OCI-LY1 (cell line): ENCODE measurements at regions not wholly inside any gene's neighbourhood (a gene's known extent, or its start where the extent isn't known, plus 50 kb on each side); places are given as distances from the start of the nearest gene placed in this dataset.

Experiments
- H2AFZ ChIP-seq: fragments of 200-600 bp; sonication (generic), shearing (Covaris generic); 2 replicates; pipeline ENCODE4 v1.6.0; 2014; ENCODE audit warnings: antibody characterized with exemption, mild to moderate bottlenecking, low read length
- H3F3A ChIP-seq: fragments of 200-600 bp; sonication (generic), shearing (Covaris generic); 2 replicates; pipeline ENCODE4 v1.6.0; 2014; ENCODE audit warnings: mild to moderate bottlenecking, antibody characterized with exemption, low read length, moderate library complexity; ENCODE audit not compliant: insufficient read depth
- H3K27ac ChIP-seq: fragments of 200-600 bp; sonication (generic); 2 replicates; pipeline ENCODE4 v1.5.1; 2014; ENCODE audit warnings: low read length, mixed run types, mild to moderate bottlenecking, low read depth; ENCODE audit not compliant: poor library complexity, severe bottlenecking
- H3K27me3 ChIP-seq: fragments of 200-600 bp; sonication (generic); 2 replicates; pipeline ENCODE4 v1.6.0; 2014; ENCODE audit warnings: antibody characterized with exemption, mild to moderate bottlenecking, low read length, moderate library complexity; ENCODE audit not compliant: insufficient read depth
- H3K36me3 ChIP-seq: fragments of 200-600 bp; sonication (generic); 2 replicates; pipeline ENCODE4 v1.6.1; 2014; ENCODE audit warnings: mild to moderate bottlenecking, antibody characterized with exemption, low read length, moderate library complexity, mixed read lengths; ENCODE audit not compliant: insufficient read depth
- H3K4me1 ChIP-seq: fragments of 200-600 bp; sonication (generic); 2 replicates; pipeline ENCODE4 v1.5.1; 2014; ENCODE audit warnings: mild to moderate bottlenecking, low read length, moderate library complexity; ENCODE audit not compliant: insufficient read depth, severe bottlenecking
- H3K4me2 ChIP-seq: fragments of 200-600 bp; sonication (generic), shearing (Covaris generic); 2 replicates; pipeline ENCODE4 v1.6.1; 2014; ENCODE audit warnings: low read length
- H3K4me3 ChIP-seq: fragments of 200-600 bp; sonication (generic); 2 replicates; pipeline ENCODE4 v1.5.1; 2014; ENCODE audit warnings: low read length, low read depth, mild to moderate bottlenecking, mixed read lengths; ENCODE audit not compliant: poor library complexity, severe bottlenecking
- H3K79me2 ChIP-seq: fragments of 200-600 bp; shearing (Covaris generic); 2 replicates; pipeline ENCODE4 v1.6.1; 2016; ENCODE audit warnings: mixed run types, low read length, mixed read lengths; ENCODE audit not compliant: insufficient read depth
- H3K9ac ChIP-seq: fragments of 200-600 bp; sonication (generic), shearing (Covaris generic); 2 replicates; pipeline ENCODE4 v1.6.1; 2014; ENCODE audit warnings: mild to moderate bottlenecking, low read length, mixed read lengths
- H3K9me2 ChIP-seq: fragments of 200-600 bp; sonication (generic), shearing (Covaris generic); 2 replicates; pipeline ENCODE4 v1.6.1; 2014; ENCODE audit warnings: low read depth, mild to moderate bottlenecking, low read length, mixed read lengths
- H3K9me3 ChIP-seq: fragments of 200-600 bp; shearing (Covaris generic); 2 replicates; pipeline ENCODE4 v1.6.1; 2014; ENCODE audit warnings: low read length, mixed read lengths
- H4K20me1 ChIP-seq: fragments of 200-600 bp; sonication (generic), shearing (Covaris generic); 2 replicates; pipeline ENCODE4 v1.6.0; 2016; ENCODE audit warnings: mild to moderate bottlenecking, low read length; ENCODE audit not compliant: insufficient read depth
- EZH2 ChIP-seq: fragments of 200-600 bp; sonication (generic), shearing (Covaris generic); IDR thresholded peaks from 2 replicates; pipeline ENCODE4 v1.8.0; 2017; ENCODE audit warnings: borderline replicate concordance, mixed run types, mild to moderate bottlenecking, antibody characterized with exemption, low read length, moderate library complexity, mixed read lengths
- TF ChIP-seq, protein P1 (sequence below): fragments of 200-600 bp; sonication (generic), shearing (Covaris generic); IDR thresholded peaks from 2 replicates; pipeline ENCODE4 v1.5.1; 2017; ENCODE audit warnings: mild to moderate bottlenecking, antibody characterized with exemption, low read length, moderate library complexity, mixed read lengths

DNA sequence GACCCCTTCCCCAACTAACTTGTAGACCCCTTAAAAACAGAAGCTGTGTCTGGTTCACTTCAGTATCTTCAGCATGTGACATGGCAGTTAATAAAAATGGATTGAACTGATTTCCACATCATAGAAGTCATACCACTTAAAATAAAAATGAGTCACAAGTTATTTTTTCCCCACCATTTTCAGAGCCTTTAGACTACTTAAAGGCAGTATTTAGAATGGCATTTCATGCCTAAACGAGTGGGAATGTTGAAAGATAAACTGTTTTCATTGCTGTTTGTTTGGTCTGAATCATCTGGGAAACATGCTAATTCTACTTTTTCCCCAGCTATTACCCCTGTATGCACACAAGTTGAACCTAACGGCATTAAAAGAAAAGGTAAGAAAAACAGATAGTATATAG lies 324.0 kb downstream of the RAB38 start:
- Histone ChIP-seq H3K9ac (no peak overlapping the region), H3K4me2 (no peak overlapping the region), H3K79me2 (no peaks in the 10 kb centered on the region), H3K27ac (no peak overlapping the region), H3K27me3 (no peaks in the 10 kb centered on the region), H3K9me3 (no peaks in the 10 kb centered on the region), H3K9me2 (no peaks in the 10 kb centered on the region), H3F3A (no peaks in the 10 kb centered on the region), H3K36me3 (no peaks in the 10 kb centered on the region), H4K20me1 (no peaks in the 10 kb centered on the region), H3K4me3 (no peak overlapping the region), H3K4me1 (no peaks in the 10 kb centered on the region), H2AFZ (no peak overlapping the region)
- TF ChIP-seq, protein P1, sequence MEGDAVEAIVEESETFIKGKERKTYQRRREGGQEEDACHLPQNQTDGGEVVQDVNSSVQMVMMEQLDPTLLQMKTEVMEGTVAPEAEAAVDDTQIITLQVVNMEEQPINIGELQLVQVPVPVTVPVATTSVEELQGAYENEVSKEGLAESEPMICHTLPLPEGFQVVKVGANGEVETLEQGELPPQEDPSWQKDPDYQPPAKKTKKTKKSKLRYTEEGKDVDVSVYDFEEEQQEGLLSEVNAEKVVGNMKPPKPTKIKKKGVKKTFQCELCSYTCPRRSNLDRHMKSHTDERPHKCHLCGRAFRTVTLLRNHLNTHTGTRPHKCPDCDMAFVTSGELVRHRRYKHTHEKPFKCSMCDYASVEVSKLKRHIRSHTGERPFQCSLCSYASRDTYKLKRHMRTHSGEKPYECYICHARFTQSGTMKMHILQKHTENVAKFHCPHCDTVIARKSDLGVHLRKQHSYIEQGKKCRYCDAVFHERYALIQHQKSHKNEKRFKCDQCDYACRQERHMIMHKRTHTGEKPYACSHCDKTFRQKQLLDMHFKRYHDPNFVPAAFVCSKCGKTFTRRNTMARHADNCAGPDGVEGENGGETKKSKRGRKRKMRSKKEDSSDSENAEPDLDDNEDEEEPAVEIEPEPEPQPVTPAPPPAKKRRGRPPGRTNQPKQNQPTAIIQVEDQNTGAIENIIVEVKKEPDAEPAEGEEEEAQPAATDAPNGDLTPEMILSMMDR: no peak

DNA sequence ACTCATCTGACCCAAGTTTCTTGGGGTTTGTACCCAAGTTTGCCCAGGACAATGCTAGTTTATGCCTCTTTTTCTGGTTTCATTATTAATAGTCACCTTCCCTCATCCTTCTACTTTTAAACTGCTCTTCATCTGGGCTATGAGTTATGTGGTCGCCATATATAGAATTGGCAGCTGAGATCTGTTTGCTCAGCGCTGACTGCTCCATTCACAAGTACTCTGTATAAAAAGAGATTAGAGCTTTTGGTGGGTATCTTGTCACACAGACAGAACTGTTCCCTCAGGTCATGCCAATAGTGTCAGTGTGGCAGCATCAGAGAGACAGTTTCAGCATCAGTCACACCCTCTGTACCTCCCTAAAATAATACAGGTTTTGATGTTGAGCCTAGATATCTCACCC lies 326.0 kb downstream of the RAB38 start:
- H3K79me2 ChIP-seq: no peaks in the 10 kb centered on the region
- H4K20me1 ChIP-seq: no peaks in the 10 kb centered on the region
- H3K27me3 ChIP-seq: no peaks in the 10 kb centered on the region
- no peaks in the 10 kb centered on the region for H3K9me3 ChIP-seq
- H3K9me2 ChIP-seq: no peaks in the 10 kb centered on the region
- H3F3A ChIP-seq: no peaks in the 10 kb centered on the region
- no peak for TF ChIP-seq EZH2
- TF ChIP-seq, protein P1: no peak
- no peak overlapping the region for H3K4me3 ChIP-seq
- H3K4me1 ChIP-seq: no peaks in the 10 kb centered on the region
- H3K36me3 ChIP-seq: no peaks in the 10 kb centered on the region
- H3K4me2 ChIP-seq: no peak overlapping the region
- no peak overlapping the region for H3K9ac ChIP-seq
- no peak overlapping the region for H3K27ac ChIP-seq
- H2AFZ ChIP-seq: no peak overlapping the region

DNA sequence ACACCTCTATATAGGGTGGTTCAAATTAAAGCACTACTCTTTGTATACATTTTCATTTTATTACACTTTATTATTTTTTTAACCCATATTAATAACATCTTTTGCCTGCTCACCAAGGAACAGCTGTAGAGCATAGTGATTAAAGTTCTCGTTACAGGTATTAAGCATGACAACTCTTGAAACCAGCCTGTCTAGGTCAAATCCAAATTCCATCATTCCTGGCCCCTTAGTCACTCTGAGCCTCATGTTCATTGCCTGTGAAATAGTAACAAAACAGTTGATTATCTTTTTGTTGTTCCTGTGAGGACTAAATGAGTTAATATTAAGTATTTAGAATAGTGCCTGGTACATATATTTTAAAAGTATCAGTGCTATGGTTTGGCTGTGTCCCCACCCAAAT lies 334.5 kb downstream of the RAB38 start:
- Histone ChIP-seq H3K27ac (no peak overlapping the region), H3F3A (no peaks in the 10 kb centered on the region), H3K79me2 (no peaks in the 10 kb centered on the region), H3K4me3 (no peak overlapping the region), H3K27me3 (no peaks in the 10 kb centered on the region), H4K20me1 (no peaks in the 10 kb centered on the region), H3K9me3 (no peaks in the 10 kb centered on the region), H3K4me2 (no peak overlapping the region), H3K9ac (no peak overlapping the region), H2AFZ (no peak overlapping the region), H3K4me1 (no peaks in the 10 kb centered on the region), H3K36me3 (no peaks in the 10 kb centered on the region), H3K9me2 (no peaks in the 10 kb centered on the region)
- TF ChIP-seq EZH2: no peak
- TF ChIP-seq, protein P1: no peak
